GM13977 (cell line): ENCODE measurements at regions not wholly inside any gene's neighbourhood (a gene's known extent, or its start where the extent isn't known, plus 50 kb on each side); places are given as distances from the start of the nearest gene placed in this dataset.

ENCODE experiments used
- DNase-seq: peaks from one replicate; pipeline ENCODE4 v3.0.0; 2012; ENCODE audit warnings: low spot score
- in situ Hi-C: fragments of 300-500 bp; cut with MboI; formaldehyde crosslinking; loops from one replicate; pipeline ENCODE4 v1.12.0; 2022; ENCODE audit warnings: low sequenced_read_pairs, low pct_unique_long_range_greater_than_20kb, mixed read lengths, inconsistent platforms; ENCODE audit not compliant: unreplicated experiment
- TF ChIP-seq, protein P1 (sequence below): IDR thresholded peaks from 2 replicates; pipeline ENCODE4 v1.5.1; 2012; ENCODE audit warnings: mild to moderate bottlenecking, control low read depth; ENCODE audit not compliant: insufficient read depth; ENCODE audit errors: extremely low read depth, missing control alignments

GRCh38 chr1:23616292-23616824 is 57.1 kb upstream of the ID3 start:
- TF ChIP-seq, protein P1, sequence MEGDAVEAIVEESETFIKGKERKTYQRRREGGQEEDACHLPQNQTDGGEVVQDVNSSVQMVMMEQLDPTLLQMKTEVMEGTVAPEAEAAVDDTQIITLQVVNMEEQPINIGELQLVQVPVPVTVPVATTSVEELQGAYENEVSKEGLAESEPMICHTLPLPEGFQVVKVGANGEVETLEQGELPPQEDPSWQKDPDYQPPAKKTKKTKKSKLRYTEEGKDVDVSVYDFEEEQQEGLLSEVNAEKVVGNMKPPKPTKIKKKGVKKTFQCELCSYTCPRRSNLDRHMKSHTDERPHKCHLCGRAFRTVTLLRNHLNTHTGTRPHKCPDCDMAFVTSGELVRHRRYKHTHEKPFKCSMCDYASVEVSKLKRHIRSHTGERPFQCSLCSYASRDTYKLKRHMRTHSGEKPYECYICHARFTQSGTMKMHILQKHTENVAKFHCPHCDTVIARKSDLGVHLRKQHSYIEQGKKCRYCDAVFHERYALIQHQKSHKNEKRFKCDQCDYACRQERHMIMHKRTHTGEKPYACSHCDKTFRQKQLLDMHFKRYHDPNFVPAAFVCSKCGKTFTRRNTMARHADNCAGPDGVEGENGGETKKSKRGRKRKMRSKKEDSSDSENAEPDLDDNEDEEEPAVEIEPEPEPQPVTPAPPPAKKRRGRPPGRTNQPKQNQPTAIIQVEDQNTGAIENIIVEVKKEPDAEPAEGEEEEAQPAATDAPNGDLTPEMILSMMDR = no peak
- in situ Hi-C loops = no loop called here
- DNase-seq = no peak

DNA sequence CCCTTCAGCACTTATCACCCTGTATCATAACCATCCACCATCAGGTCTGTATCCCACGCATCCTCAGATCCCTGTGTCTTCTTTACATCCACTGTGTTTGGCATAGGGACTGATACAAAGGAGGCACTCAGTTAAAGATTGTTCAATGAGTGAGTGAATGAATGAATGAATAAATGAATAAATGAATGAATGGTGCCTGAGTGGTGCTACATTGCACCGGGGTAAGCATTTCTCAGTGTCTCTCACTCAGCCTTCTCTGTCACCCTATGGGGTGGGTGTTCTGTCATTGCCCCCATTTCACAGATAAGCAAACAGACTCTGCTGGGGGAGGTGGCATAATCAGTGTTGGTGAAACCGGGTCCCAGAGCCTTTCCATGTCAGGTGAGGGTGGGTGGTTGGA is 56.6 kb upstream of the ID3 start:
- TF ChIP-seq, protein P1 = no peak
- DNase-seq = no peak

DNA sequence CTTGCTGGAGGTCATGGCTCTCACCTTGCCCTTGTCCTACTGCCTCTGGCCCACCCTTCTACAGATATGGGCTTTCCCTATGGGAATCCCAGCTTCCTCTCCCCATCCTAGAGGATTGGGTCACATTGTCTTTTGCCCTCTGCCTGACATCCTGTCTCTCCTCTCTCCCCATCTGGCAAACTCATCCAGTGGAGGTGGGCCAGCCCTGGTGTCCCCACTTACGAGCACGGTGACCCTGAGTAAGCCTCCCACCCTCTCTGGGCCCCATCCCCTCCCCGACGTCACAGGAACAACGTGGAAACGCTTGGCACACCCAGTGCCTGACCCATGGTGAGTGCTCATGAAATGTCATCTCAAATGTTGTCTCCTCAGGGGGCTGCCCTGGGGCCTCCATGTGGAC is 56.1 kb upstream of the ID3 start:
- in situ Hi-C loops = no loop called here
- no peak for DNase-seq
- TF ChIP-seq, protein P1 = no peak

More for the DNA sequence above, 56.6 kb upstream of the ID3 start:
- in situ Hi-C loops = no loop called here

DNA sequence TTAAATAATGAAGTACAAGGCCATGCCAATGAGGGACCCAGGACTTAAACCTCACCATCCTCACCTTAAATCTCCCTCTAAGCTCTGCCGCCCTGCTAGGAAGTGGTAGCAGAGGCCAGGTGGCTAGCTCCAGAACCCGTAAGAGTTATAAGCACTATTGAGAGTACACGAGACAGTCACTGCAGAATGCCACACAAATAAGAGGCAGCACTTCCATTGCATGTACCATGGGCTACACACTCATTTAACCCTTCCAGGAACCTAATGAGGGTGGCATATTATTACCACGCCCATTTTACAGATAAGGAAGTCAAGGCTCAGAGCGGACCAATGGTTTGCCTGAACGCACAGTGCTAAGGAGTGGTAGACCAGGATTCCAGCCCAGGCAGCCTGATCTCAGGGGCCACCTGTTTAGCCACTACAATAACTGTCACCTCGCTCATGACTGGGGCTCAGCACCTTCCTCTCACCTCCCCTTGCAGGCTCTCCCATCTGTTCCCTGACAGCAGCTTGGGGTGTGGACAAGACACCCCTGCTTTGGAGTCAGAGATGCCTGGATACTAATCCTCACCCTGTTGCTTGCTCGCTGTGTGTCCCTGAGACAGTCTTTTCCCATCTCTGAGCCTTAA is 54.8 kb upstream of the ID3 start:
- TF ChIP-seq, protein P1 = no peak
- no peak for DNase-seq
- in situ Hi-C loops = no loop called here

GRCh38 chr1:23613191-23614031 is 54.1 kb upstream of the ID3 start:
- in situ Hi-C loops = no loop called here
- DNase-seq = peak; percentile 55
- TF ChIP-seq, protein P1 = no peak

DNA sequence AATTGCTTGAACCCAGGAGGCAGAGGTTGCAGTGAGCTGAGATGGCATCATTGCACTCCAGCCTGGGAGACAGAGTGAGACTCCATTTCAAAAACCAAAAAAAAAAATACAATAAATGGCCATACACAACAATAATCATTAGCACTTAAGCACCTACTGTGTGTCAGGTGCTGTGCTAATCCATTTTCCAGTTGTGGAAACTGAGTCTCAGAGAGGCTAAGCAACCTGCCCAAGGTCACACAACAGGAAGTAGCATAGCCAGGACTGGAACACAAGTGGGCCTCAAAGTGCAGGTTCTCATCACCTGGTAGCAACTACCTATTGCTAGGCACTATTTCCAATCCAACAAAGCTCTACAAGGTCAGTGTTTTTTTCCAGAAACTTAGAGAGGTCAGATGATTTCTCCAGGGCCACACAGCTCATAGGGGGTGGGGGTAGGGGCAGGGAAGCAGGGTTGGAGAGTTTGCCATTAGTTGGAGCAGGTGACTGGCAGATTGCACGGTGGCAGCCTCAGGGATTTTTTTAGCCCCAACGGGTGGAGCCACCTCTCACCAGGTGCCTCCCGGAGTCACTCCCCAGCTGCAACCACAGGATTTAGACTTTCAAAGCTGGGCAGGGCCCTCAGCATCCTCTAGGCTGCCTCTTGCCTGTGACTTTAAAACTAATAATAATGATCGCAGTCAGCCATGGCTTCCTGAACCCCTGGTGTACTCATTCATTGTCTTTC is 52.5 kb upstream of the ID3 start:
- DNase-seq = no peak
- TF ChIP-seq, protein P1 = no peak
- in situ Hi-C loops = no loop called here
